GM13976 (cell line): ENCODE measurements at regions not wholly inside any gene's neighbourhood (a gene's known extent, or its start where the extent isn't known, plus 50 kb on each side); places are given as distances from the start of the nearest gene placed in this dataset.

Experiments
- DNase-seq: peaks from one replicate; pipeline ENCODE4 v3.0.0; 2012; ENCODE audit warnings: low spot score
- in situ Hi-C: fragments of 300-500 bp; cut with MboI; formaldehyde crosslinking; loops from one replicate; pipeline ENCODE4 v1.12.0; 2022; ENCODE audit warnings: low sequenced_read_pairs, mixed read lengths, inconsistent platforms; ENCODE audit not compliant: unreplicated experiment
- TF ChIP-seq, protein P1 (sequence below): IDR thresholded peaks from 2 replicates; pipeline ENCODE4 v1.5.1; 2012; ENCODE audit warnings: borderline replicate concordance, mild to moderate bottlenecking; ENCODE audit not compliant: insufficient read depth; ENCODE audit errors: extremely low read depth, missing control alignments, control extremely low read depth

DNA sequence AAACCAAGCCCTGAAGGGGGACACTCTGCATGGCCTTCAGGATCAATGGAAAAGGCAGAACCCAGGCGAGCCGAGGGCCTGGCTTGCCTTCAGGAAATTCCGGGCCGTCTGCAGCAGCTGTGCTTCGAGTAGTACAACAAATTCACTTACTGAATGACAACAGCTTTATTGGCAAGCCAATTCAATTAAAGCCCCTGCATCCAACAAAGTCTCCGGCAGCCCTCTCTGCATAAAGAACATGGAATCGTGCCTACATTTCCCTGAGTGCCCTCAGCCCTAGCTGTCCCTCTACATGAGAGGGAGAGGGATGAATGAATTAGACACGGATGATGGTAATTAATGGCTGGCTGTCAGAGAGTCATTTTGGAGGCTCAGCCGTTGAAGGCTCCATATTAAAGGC is 189.0 kb downstream of the BCL11A start:
- in situ Hi-C loops = no loop called here
- TF ChIP-seq, protein P1, sequence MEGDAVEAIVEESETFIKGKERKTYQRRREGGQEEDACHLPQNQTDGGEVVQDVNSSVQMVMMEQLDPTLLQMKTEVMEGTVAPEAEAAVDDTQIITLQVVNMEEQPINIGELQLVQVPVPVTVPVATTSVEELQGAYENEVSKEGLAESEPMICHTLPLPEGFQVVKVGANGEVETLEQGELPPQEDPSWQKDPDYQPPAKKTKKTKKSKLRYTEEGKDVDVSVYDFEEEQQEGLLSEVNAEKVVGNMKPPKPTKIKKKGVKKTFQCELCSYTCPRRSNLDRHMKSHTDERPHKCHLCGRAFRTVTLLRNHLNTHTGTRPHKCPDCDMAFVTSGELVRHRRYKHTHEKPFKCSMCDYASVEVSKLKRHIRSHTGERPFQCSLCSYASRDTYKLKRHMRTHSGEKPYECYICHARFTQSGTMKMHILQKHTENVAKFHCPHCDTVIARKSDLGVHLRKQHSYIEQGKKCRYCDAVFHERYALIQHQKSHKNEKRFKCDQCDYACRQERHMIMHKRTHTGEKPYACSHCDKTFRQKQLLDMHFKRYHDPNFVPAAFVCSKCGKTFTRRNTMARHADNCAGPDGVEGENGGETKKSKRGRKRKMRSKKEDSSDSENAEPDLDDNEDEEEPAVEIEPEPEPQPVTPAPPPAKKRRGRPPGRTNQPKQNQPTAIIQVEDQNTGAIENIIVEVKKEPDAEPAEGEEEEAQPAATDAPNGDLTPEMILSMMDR = no peak
- no peak for DNase-seq

DNA sequence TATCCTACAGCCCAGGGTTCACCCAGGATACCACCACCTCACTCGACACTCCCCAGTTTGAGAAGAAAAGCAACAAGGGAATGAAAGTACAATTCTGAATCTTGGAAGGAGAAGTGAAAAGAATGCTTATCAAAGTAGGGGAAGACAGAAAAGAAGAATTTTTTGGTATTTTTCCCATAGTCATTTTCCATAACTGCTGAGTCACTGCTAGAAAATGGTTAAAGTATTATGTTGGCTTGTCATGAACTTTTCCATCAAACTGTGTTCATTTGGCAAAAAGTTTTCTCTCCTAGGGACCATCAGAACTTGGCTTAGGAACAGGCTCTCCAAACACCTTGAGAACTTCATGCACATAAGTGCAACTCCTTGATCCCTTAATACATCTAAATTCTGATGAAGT is 192.0 kb downstream of the BCL11A start:
- in situ Hi-C loops = no loop called here
- TF ChIP-seq, protein P1 = no peak
- DNase-seq = no peak

DNA sequence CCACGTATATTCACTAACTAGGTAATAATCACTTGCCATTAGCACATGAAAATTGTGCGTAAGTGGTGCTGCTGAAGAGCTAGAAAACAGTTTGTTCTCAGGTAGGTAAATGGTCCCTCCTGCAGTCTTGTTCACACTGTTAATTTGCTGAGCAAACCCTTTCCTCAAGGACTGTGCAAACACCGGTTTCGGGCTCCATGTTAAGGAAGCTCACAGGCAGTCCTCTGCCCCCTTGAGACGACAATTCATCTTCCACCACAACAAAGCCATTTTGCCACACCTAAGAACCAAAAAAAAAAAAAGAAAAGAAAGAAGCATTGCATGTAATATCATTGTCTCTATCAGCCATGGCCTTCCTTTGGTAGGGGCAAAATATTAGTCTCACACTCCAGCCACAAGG is 193.9 kb downstream of the BCL11A start:
- in situ Hi-C loops = no loop called here
- DNase-seq = no peak
- TF ChIP-seq, protein P1 = no peak

DNA sequence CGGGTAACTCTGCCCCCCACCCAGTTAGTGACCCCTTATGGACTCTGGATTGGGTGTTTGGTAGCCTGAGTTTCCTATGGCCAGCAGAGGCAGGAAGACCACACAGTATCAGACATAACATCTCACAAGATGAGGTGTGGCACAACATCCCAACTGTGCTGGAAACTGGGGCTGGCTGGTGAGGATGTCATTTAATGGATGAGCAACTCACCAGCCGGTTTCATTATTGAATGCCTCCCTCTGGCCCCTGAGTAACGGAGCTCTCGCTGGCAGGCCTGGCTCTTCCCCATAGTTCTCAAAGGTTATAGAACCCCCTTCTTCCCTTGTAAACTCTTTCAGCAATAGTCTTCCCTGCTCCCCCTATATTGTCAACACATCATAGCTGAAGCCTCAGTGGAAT is 195.0 kb downstream of the BCL11A start:
- TF ChIP-seq, protein P1 = no peak
- DNase-seq = no peak
- in situ Hi-C loops = no loop called here

DNA sequence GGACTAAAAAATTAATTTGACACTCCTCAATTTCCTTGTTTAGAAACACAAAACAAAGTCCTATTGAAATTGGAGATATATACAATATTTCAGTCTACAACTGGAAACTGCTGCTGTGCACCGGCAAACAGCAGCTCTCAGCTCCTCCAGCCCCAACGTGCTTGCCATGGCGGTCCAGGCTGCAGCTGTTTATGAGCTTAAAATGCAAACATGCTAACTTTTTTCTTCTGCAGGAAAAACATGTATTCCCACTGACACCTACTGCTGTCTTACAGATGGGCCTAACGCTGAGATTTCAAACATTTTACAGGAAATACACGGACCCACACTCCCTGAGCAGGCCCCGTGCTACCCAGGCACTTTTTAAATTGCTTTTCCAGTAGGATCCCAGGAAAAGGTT is 195.5 kb downstream of the BCL11A start:
- no peak for DNase-seq
- in situ Hi-C loops = no loop called here
- TF ChIP-seq, protein P1 = no peak

DNA sequence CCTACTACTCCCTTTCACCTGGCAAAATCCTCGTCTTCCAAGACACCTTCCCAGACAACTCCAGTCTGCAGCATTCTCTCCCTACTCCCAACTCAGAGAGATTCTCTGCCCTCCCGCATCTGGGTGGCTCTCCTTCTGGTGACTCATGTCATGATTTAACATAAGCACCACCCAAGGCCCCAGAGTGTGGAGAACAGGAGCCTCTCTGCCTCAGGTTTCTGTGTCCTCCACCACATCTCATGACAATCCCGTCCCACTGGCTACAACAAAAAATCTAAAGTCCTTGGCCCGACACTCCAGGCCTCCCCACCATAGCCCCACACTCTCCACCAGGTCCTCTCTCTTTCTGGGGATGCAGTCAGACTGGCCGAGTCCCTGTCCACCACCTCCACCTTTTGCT is 197.1 kb downstream of the BCL11A start:
- DNase-seq = no peak
- in situ Hi-C loops = no loop called here

More for the DNA sequence above, 197.1 kb downstream of the BCL11A start:
- TF ChIP-seq, protein P1 = no peak
